Chondrocyte (in vitro differentiated cells): ENCODE measurements at regions not wholly inside any gene's neighbourhood (a gene's known extent, or its start where the extent isn't known, plus 50 kb on each side); places are given as distances from the start of the nearest gene placed in this dataset.
A peak's percentile ranks its signal among the peaks of the same experiment; 100 is the strongest.

Experiments
- DNase-seq: peaks from one replicate; pipeline ENCODE4 v3.0.0; 2021; ENCODE audit warnings: mixed read lengths, low spot score
- H3K27ac Mint-ChIP-seq: one replicate; pipeline ENCODE4 v1.8.0; 2021; ENCODE audit warnings: mild to moderate bottlenecking, moderate library complexity, mixed read lengths; ENCODE audit not compliant: unreplicated experiment
- H3K27me3 Mint-ChIP-seq: 2 replicates; pipeline ENCODE4 v1.8.0; 2021; ENCODE audit warnings: low read depth, mixed read lengths
- H3K36me3 Mint-ChIP-seq: 2 replicates; pipeline ENCODE4 v1.8.0; 2021; ENCODE audit warnings: low read depth, mixed read lengths
- H3K4me1 Mint-ChIP-seq: 2 replicates; pipeline ENCODE4 v1.8.0; 2021; ENCODE audit warnings: low read depth, mild to moderate bottlenecking, mixed read lengths
- H3K4me3 Mint-ChIP-seq: one replicate; pipeline ENCODE4 v1.8.0; 2021; ENCODE audit warnings: mild to moderate bottlenecking, moderate library complexity, mixed read lengths; ENCODE audit not compliant: unreplicated experiment
- H3K9me3 Mint-ChIP-seq: 2 replicates; pipeline ENCODE4 v1.8.0; 2021; ENCODE audit warnings: low read depth, mixed read lengths
- TF ChIP-seq, protein P1 (sequence below): fragments of 200-600 bp; sonication (generic); IDR thresholded peaks from 2 replicates; pipeline ENCODE4 v1.5.0; 2021; ENCODE audit warnings: antibody characterized with exemption, mild to moderate bottlenecking, moderate library complexity

DNA sequence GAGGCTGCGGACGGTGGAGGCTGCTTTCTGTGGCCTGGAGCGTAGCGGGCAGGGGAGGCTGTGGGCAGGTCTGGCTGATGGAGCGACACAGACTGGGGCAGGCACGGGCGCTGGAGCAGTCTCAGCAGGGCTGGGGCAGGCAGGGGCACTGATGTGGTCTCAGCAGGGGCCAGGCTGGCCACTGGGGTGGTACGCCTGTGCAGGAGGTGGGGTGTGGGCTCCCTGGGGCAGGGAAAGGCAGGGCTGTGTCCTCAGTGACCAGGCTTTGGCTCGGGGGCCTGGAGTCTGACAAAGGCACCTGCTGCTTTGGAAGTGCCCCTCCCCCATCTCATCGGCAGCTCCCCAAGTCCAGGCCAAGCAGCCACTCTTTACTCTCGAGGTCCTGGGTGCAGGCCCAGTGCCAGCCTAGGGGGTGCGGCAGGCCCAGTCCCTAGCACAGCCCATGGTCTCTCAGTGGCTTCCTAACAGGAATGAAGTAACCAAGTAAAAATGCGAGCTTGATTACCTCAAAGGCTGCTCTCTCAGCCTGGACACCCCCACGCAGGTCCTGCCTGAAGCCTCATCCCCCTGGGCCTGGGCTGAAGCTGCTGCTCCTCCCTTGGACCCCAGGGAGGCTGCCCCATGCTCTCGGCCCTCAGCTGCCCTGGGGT lies 55.5 kb downstream of the ADRA2C start:
- peaks cover 6% of the 10 kb centered on the region for H3K4me1 Mint-ChIP-seq
- no peaks in the 10 kb centered on the region for H3K36me3 Mint-ChIP-seq
- H3K9me3 Mint-ChIP-seq = peaks cover 8% of the 10 kb centered on the region
- no peak for DNase-seq
- no peak overlapping the region for H3K27ac Mint-ChIP-seq
- H3K4me3 Mint-ChIP-seq = no peak overlapping the region
- H3K27me3 Mint-ChIP-seq = peaks cover 37% of the 10 kb centered on the region
- TF ChIP-seq, protein P1, sequence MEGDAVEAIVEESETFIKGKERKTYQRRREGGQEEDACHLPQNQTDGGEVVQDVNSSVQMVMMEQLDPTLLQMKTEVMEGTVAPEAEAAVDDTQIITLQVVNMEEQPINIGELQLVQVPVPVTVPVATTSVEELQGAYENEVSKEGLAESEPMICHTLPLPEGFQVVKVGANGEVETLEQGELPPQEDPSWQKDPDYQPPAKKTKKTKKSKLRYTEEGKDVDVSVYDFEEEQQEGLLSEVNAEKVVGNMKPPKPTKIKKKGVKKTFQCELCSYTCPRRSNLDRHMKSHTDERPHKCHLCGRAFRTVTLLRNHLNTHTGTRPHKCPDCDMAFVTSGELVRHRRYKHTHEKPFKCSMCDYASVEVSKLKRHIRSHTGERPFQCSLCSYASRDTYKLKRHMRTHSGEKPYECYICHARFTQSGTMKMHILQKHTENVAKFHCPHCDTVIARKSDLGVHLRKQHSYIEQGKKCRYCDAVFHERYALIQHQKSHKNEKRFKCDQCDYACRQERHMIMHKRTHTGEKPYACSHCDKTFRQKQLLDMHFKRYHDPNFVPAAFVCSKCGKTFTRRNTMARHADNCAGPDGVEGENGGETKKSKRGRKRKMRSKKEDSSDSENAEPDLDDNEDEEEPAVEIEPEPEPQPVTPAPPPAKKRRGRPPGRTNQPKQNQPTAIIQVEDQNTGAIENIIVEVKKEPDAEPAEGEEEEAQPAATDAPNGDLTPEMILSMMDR = no peak

DNA sequence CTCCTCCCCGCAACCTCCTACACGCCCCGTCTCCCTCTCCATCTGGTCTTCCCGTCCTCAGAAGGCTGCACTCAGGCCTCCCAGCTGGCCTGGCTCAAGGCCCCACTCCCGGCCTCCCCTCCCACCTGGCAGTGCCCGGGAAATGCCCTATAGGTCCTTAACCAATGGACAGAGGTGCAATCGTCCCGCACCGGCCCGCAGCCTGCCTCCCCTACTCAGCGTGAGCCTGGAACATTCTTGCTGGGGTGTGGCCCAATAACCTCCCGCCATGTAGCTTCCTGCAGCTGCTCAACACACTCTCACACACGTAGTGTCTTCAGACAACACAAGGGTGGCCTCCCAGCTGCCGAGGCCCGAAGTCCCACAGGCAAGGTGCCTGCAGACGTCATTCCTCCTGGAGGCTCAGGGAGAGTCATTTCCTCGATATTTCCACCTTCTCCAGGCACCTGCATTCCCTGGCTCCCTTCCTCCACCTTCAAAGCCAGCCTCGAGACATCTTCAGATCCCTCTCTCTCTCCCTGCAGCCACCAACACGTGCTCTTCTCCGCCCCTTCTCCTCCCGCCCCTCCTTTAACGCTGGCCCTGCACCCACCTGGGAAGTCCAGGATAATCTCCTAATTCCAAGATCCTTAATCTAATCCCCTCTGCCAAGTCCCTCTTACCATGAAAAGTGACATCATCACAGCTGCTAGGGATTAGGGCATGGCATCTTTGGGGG lies 56.2 kb downstream of the ADRA2C start:
- peak; percentile 76 for DNase-seq

DNA sequence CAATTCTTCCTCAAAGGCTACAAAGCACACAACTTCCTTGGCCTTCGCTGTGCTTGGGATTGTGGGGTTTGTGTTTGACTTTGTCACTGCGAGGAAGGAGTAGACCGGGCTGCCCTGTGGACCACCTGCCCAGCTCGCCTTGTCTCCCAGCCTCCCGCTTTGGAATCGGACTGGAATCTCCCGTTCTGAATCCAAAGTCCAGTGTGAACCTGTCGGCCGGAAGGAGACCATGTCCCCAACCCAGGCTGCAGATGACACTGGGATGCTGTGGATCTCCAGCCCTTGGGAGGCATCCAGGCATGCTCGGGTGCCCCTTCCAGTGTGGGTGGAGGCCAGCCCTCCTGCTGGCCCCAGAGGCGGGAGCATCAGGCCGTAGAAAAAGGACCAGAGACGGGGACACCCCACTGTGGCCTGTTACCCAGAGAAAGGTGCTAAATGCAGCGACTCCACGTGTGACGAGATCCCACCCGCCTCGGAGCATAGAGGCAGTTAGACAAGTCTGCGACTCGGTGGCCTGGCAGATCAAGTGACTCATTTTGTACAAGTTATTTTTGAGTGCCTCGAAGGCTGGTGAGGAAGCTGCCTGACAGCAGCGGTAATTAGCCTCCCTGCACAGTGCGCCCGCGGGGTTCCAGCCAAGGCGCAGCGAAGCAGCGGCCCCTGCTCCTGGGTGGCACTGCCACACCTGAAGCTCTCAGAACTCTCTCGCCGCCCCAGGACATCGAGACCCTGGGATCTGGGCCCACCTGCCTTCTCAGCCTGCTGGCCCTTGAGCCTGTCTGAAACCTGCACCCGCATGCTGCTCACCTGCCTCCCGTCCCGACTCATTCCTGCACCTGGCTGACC lies 57.5 kb downstream of the ADRA2C start:
- H3K4me3 Mint-ChIP-seq = no peak overlapping the region
- H3K27ac Mint-ChIP-seq = no peak overlapping the region
- peaks cover 6% of the 10 kb centered on the region for H3K4me1 Mint-ChIP-seq
- TF ChIP-seq, protein P1 = no peak
- no peaks in the 10 kb centered on the region for H3K36me3 Mint-ChIP-seq
- H3K27me3 Mint-ChIP-seq = peaks cover 38% of the 10 kb centered on the region
- peak; percentile 84 for DNase-seq
- peaks cover 3% of the 10 kb centered on the region for H3K9me3 Mint-ChIP-seq

More for the DNA sequence above, 56.2 kb downstream of the ADRA2C start:
- TF ChIP-seq, protein P1 = no peak
- peaks cover 6% of the 10 kb centered on the region for H3K4me1 Mint-ChIP-seq
- no peaks in the 10 kb centered on the region for H3K36me3 Mint-ChIP-seq
- H3K27me3 Mint-ChIP-seq = peaks cover 37% of the 10 kb centered on the region
- H3K27ac Mint-ChIP-seq = no peak overlapping the region
- peaks cover 3% of the 10 kb centered on the region for H3K9me3 Mint-ChIP-seq
- H3K4me3 Mint-ChIP-seq = no peak overlapping the region

DNA sequence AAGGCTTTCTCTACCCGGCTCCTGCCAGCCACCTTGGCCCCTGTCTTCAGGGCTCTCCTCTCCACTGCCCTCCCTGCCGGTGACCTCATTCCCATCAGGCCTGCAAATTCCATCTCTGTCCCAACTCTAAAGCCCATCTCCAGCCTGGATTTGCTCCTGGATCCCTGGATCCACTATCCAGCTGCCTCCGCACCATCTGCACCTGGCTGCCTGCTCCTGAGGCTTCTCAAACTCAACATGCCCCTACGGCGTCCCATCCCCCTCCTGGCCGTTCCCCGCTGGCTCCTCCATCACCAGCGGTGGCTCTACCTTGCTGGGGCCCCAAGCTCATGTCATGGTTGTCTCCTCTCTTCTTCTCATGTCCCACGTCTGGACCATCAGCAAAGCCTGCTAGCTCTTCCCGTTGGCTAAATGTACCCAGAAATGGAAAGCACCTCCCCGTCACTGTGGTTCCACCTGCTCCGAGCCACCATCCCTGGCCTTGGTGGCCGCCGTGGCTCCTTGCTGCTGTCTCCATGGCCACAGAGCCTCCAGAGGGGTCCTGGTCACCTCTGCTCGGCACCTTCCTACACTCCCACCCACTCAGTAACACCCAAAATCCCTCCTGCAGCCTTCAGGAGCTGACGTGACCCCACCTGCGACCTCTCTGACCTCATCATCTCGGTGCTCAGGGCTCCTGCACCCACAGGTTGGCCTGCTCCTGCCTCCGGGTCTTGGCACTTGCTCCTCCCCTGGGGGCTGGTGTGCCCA lies 58.5 kb downstream of the ADRA2C start:
- H3K36me3 Mint-ChIP-seq = no peaks in the 10 kb centered on the region
- TF ChIP-seq, protein P1 = no peak
- no peaks in the 10 kb centered on the region for H3K9me3 Mint-ChIP-seq
- peak; percentile 64 for DNase-seq
- no peak overlapping the region for H3K27ac Mint-ChIP-seq
- H3K27me3 Mint-ChIP-seq = peaks cover 39% of the 10 kb centered on the region
- no peak overlapping the region for H3K4me3 Mint-ChIP-seq
- H3K4me1 Mint-ChIP-seq = peaks cover 6% of the 10 kb centered on the region

DNA sequence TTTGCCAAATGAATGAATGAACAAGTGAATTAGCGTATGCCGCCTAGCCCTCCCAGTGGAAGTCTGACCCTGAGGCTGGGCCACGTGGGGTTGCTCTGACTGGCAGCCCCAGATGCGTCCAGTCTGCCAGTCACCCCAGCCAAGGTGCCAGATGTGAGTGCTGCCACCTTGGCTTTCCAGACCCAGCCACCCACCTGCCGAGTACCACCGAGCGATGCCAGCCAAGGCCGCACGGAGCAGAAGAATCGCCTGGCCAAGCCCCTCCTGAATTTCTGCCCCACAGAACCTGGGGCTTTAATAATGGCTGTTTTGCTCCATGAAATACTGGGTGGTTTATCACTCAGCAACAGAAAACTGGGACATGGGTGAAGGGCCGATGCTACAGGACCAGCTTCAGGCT lies 59.3 kb downstream of the ADRA2C start:
- peaks cover 6% of the 10 kb centered on the region for H3K4me1 Mint-ChIP-seq

More for the DNA sequence above, 59.3 kb downstream of the ADRA2C start:
- Mint-ChIP-seq H3K27me3 (peaks cover 42% of the 10 kb centered on the region), H3K9me3 (no peaks in the 10 kb centered on the region), H3K4me3 (no peak overlapping the region), H3K36me3 (no peaks in the 10 kb centered on the region), H3K27ac (no peak overlapping the region)
- TF ChIP-seq, protein P1 = no peak
- DNase-seq = peak; percentile 68
